Testis (tissue), 2 donors: ENCODE measurements at regions not wholly inside any gene's neighbourhood (a gene's known extent, or its start where the extent isn't known, plus 50 kb on each side); places are given as distances from the start of the nearest gene placed in this dataset.

Experiments used
- CTCF ChIP-seq, 3 experiments: fragments of 450-650 bp in 2 of 3; fragments of 200-600 bp in 1 of 3; sonication (generic) in 1 of 3; IDR thresholded peaks; one replicate each; pipeline ENCODE4 v1.5.1; 2016 to 2019; ENCODE audit warnings: antibody characterized with exemption in 3 of 3, mild to moderate bottlenecking in 2 of 3, moderate library complexity in 1 of 3
- POLR2A ChIP-seq: fragments of 450-650 bp; IDR thresholded peaks from one replicate; pipeline ENCODE4 v1.6.1; 2017; ENCODE audit warnings: antibody characterized with exemption, mild to moderate bottlenecking, moderate library complexity

GRCh38 chr18:47658498-47658897 lies 272.0 kb downstream of the SMAD2 start:
- TF ChIP-seq POLR2A (no peak), CTCF (IDR thresholded peaks at IDR 0.05) (no peak)
